ENCODE measurements at regions not wholly inside any gene's neighbourhood (a gene's known extent, or its start where the extent isn't known, plus 50 kb on each side); places are given as distances from the start of the nearest gene placed in this dataset.

DNA sequence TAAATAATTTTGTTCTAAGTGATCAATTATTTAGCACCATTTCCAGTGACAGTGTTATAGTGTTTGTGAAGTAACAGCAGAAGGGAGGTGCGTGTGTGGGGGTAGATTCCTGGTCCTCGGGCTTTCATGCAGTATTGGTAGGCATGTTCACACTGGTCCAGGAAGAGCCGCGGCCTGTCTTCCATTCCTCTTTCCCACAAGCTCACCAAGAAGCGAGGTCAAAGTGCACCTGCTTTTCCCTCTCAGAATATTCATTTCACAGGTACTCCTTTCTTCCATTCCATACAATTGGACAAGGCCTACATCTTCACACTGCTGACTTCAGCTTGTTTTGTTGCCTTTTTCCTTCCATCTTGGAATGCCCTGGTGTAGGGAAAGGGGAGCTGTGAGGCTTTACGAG lies 151.8 kb upstream of the CELF2 start:
- no peak for DNase-seq (ENCODE audit: low spot score)
- intact Hi-C loops (cut with DNase I): no loop called here

GRCh38 chr10:10869592-10869991 lies 148.1 kb upstream of the CELF2 start:
- intact Hi-C loops (cut with DNase I): no loop called here
- DNase-seq (ENCODE audit: low spot score): no peak

GRCh38 chr10:10870523-10871241 lies 147.0 kb upstream of the CELF2 start:
- no peak for DNase-seq (ENCODE audit: low spot score)
- intact Hi-C loops (cut with DNase I): loop anchor here (5.0 kb wide), 3 partner anchors 42 to 78 kb away; no protein-coding TSS in a partner anchor

DNA sequence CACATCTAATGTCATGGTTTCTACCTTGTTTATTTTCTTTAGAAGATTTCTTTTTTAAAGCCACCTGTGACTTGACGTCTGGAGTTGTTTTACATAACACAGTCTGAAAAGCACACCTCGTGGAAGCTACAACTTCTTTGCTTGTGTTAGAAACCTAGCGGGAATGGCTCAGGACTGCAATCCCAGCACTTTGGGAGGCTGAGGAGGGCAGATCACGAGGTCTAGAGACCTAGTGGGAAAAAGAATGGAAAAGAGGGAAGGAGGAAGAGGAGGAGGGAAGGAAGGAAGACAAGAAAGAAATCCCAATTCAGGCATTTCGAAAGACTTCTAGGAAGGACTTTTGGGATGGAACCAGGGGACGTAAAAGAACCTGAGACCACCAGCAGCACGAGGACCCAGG lies 146.3 kb upstream of the CELF2 start:
- intact Hi-C loops (cut with DNase I): loop anchor here (5.0 kb wide), 3 partner anchors 41 to 79 kb away; no protein-coding TSS in a partner anchor
- DNase-seq (ENCODE audit: low spot score): no peak

DNA sequence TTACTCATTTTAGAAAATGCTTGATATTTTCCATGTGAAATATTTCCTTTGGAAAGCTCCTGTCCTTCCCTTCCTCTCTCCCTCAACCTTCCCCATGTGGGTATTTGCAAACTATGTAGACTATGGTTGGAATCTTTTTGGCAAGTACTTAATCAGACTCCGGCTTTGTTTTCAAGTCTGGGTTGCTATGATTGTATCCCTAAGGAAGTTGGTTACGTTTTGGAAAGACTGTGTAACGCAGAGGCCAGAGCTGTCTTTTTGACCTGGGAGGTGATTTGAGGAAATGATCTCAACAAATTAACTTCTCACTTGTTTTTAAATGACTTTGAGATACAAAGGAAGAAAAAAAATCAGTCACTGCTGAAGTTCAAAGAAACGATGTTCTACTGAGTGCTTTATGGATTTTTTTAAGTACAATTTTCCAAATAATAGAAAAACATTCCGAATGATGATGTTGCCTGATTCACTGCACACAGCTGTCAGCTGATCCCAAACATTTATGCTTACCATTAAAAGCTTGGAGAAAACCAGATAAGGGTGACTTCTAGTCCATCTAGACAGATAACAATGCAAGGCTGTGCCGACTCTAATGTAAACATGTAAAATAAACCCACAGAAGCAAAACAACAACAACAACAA lies 145.5 kb upstream of the CELF2 start:
- DNase-seq (ENCODE audit: low spot score): no peak
- intact Hi-C loops (cut with DNase I): loop anchor here (5.0 kb wide), 3 partner anchors 40 to 80 kb away; no protein-coding TSS in a partner anchor

DNA sequence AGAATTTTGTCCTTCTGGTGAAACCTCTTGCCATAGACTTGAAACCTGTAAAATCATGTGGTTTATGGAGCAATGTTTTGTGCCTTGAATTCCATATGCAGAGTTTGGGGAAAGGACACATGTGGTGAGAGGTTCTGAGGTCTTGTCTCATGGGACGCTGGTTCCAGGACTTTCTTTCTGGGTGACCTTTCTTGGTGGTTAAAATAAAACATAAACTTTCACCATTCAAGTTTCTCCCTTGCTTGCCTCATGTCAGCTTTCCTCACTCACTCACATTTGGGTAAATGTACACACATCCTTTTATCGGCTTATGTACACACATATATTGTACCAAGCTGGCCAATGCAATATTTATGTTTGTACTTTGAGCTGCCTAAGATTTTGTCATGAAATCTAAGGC lies 144.9 kb upstream of the CELF2 start:
- no peak for DNase-seq (ENCODE audit: low spot score)
- intact Hi-C loops (cut with DNase I): loop anchor here (5.0 kb wide), 3 partner anchors 40 to 80 kb away; no protein-coding TSS in a partner anchor

GRCh38 chr10:10873289-10873688 lies 144.4 kb upstream of the CELF2 start:
- intact Hi-C loops (cut with DNase I): loop anchor here (5.0 kb wide), 3 partner anchors 39 to 81 kb away; no protein-coding TSS in a partner anchor
- no peak for DNase-seq (ENCODE audit: low spot score)

DNA sequence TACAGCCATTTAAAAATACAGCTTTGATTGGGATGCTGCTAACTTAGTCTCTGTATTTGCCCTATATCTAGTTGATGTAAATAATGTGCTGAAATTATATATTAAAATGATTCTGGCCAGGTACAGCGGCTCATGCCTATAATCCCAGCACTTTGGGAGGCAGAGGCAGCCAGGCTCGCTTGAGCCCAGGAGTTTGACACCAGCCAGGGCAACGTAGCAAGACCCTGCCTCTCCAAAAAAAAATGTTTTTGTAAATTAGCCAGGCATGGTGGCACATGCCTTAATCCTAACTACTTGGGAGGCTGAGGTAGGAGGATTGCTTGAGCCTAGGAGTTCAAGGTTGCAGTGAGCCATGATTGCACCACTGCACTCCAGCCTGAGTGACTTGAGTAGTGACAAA lies 143.8 kb upstream of the CELF2 start:
- DNase-seq (ENCODE audit: low spot score): no peak
- intact Hi-C loops (cut with DNase I): loop anchor here (5.0 kb wide), 3 partner anchors 38 to 82 kb away; no protein-coding TSS in a partner anchor

GRCh38 chr10:10878963-10879362 lies 138.7 kb upstream of the CELF2 start:
- intact Hi-C loops (cut with DNase I): no loop called here
- no peak for DNase-seq (ENCODE audit: low spot score)

DNA sequence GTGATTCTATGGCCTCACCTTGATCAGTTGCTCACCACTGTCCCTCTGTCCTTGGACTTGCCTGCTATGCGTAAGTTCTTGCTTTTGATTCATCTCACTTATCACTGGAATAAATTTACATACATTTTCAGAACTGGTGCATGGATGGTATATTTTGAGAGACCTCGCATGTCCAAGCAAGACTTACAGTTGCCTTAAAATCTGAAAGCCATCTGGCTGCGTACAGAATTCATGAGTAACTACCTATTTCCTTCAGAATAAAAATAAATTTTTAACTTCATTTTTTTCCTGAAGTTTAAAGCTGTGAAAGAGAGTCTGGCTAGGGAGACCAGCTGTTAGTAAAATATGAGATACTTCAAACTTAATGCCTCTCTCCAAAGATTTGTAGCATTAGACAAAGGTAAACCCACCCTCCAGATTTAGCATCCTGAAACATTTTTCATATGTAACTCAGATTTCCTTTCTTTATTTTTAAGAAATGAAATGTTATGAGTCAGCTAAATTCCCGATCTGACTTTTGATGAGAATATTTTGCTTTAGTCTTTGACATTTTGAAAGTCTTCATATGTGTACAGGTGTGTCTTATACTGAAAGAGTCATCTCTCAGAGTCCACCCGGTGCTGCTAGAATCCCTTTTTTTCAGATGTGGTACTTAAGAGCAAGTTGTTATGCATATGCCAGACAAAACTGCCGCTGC lies 136.4 kb upstream of the CELF2 start:
- DNase-seq (ENCODE audit: low spot score): no peak
- intact Hi-C loops (cut with DNase I): loop anchor here (10.0 kb wide), 1 partner anchor 384 kb away; no protein-coding TSS in a partner anchor

GRCh38 chr10:10883737-10884136 lies 133.9 kb upstream of the CELF2 start:
- DNase-seq (ENCODE audit: low spot score): no peak

GRCh38 chr10:10886861-10887531 lies 130.7 kb upstream of the CELF2 start:
- no peak for DNase-seq (ENCODE audit: low spot score)

More at GRCh38 chr10:10883737-10884136, 133.9 kb upstream of the CELF2 start:
- intact Hi-C loops (cut with DNase I): loop anchor here (10.0 kb wide), 1 partner anchor 381 kb away; no protein-coding TSS in a partner anchor

DNA sequence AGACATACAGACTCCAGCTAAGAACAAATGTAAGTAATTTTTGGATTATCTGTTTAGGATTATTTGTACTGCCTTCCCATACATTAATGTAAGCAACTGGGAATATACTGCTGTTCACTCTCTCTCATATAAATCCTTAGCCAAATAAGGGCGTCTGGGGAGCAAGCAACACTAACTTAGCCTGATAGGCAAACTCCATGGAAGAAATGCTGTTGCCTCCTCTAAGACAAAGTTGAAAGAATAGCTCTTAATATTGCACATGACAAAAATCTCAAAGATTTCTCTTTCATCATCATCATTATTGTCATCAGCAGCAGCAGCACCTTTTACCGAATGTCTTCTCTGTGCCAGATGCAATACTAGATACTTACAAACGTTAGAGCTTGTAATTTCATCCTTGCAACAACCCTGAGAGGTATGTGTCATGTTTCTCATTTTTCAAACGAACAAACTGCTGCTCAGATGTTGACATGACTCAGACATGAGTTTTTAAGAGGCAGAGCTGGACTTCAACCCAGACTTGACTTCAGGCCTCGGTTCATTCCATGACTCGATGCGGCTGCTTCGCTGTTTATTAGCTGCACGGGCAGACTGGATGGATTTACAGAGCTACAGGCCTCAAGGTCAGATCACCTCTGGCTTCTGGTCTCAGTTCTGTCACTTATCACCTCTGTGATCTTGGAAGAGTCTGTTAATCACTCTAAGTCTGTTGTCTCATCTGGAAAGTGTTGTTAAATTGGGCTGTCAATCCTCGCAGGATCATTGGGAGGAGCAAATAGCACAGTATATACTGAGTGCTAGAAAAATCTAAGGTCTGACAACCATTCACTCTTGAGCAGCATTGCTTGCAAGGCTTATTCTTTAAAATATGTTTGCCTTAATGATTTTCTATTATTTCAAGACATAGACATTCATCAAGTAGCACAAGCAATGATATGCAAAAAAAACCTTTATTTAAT lies 126.3 kb upstream of the CELF2 start:
- DNase-seq (ENCODE audit: low spot score): no peak

More at GRCh38 chr10:10886861-10887531, 130.7 kb upstream of the CELF2 start:
- intact Hi-C loops (cut with DNase I): loop anchor here (10.0 kb wide), 1 partner anchor 378 kb away; no protein-coding TSS in a partner anchor

GRCh38 chr10:10892290-10892875 lies 125.3 kb upstream of the CELF2 start:
- intact Hi-C loops (cut with DNase I): no loop called here
- DNase-seq (ENCODE audit: low spot score): no peak

More for the DNA sequence above, 126.3 kb upstream of the CELF2 start:
- intact Hi-C loops (cut with DNase I): no loop called here

DNA sequence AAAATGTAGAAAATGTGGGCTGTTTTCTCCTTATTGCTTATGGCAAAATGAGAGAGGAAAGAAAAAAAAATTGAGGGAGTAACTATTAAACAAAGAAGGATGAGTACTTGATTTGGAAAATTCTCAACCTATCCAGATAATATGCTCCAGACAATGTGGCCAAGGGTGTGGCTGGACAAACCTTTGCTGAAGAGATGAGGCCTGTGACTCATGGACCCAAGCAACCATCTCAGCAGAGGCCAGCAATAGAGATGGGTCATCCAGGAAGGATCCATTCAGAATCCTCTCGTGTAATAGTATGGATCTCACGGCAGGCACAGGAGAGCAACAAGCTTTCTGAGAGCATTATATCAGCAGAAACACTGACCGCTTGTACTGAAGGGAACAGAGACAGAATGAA lies 120.3 kb upstream of the CELF2 start:
- DNase-seq (ENCODE audit: low spot score): no peak
- intact Hi-C loops (cut with DNase I): no loop called here

- intact Hi-C loops (cut with DNase I): no loop called here
- DNase-seq (ENCODE audit: low spot score): no peak
Measured at GRCh38 chr10:10901906-10902305, 115.8 kb upstream of the CELF2 start.

- intact Hi-C loops (cut with DNase I): no loop called here
- no peak for DNase-seq (ENCODE audit: low spot score)
Measured at GRCh38 chr10:10902951-10903350, 114.7 kb upstream of the CELF2 start.

- intact Hi-C loops (cut with DNase I): no loop called here
- no peak for DNase-seq (ENCODE audit: low spot score)
Measured at GRCh38 chr10:10903620-10904019, 114.1 kb upstream of the CELF2 start.

All from cardiac septum (tissue), 1 donor.